ENCODE measurements at regions not wholly inside any gene's neighbourhood (a gene's known extent, or its start where the extent isn't known, plus 50 kb on each side); places are given as distances from the start of the nearest gene placed in this dataset.
"Not testable (repeated sequence)": the region's sequence is repeated elsewhere in the genome, so short reads cannot be mapped to it uniquely, and the experiment has no call there.

- H3K36me3 ChIP-seq (ENCODE audit: insufficient read depth, low read length) = no peaks in the 10 kb centered on the region
- TF ChIP-seq CTCF (IDR thresholded peaks at IDR 0.05; ENCODE audit: extremely low read depth, low read depth, low read length) = no peak
- no peaks in the 10 kb centered on the region for H3K9me3 ChIP-seq (ENCODE audit: low read depth, low read length)
- H3K4me3 ChIP-seq (ENCODE audit: insufficient read depth, low read length) = no peak overlapping the region
- no peak overlapping the region for H3K4me2 ChIP-seq (ENCODE audit: insufficient read depth, low read length)
- DNase-seq (ENCODE audit: insufficient read length, low spot score, missing footprints) = peak; percentile 65
- no peaks in the 10 kb centered on the region for H3K79me2 ChIP-seq (ENCODE audit: insufficient read depth, low read length)
- H4K20me1 ChIP-seq (ENCODE audit: insufficient read depth, low read length) = no peaks in the 10 kb centered on the region
- no peaks in the 10 kb centered on the region for H3K27me3 ChIP-seq (ENCODE audit: insufficient read depth, low read length)
- no peak overlapping the region for H2AFZ ChIP-seq (ENCODE audit: low read length)
- H3K4me1 ChIP-seq (ENCODE audit: insufficient read depth, low read length) = no peaks in the 10 kb centered on the region
- no peak overlapping the region for H3K27ac ChIP-seq (ENCODE audit: low read depth, low read length)
Observed at GRCh38 chr12:131283191-131283861, 329.6 kb downstream of the ADGRD1 start.

GRCh38 chr12:131283862-131284825 lies 330.4 kb downstream of the ADGRD1 start:
- H3K9me3 ChIP-seq (ENCODE audit: low read depth, low read length) = not testable (repeated sequence)

GRCh38 chr12:131284954-131285904 lies 331.5 kb downstream of the ADGRD1 start:
- DNase-seq (ENCODE audit: insufficient read length, low spot score, missing footprints) = not testable (repeated sequence)

More at GRCh38 chr12:131283862-131284825, 330.4 kb downstream of the ADGRD1 start:
- H3K4me2 ChIP-seq (ENCODE audit: insufficient read depth, low read length); H3K27ac ChIP-seq (ENCODE audit: low read depth, low read length); H3K79me2 ChIP-seq (ENCODE audit: insufficient read depth, low read length); H3K36me3 ChIP-seq (ENCODE audit: insufficient read depth, low read length); H3K4me1 ChIP-seq (ENCODE audit: insufficient read depth, low read length); H2AFZ ChIP-seq (ENCODE audit: low read length); H3K4me3 ChIP-seq (ENCODE audit: insufficient read depth, low read length); H4K20me1 ChIP-seq (ENCODE audit: insufficient read depth, low read length); H3K27me3 ChIP-seq (ENCODE audit: insufficient read depth, low read length): not testable (repeated sequence)
- peak; percentile 49 for DNase-seq (ENCODE audit: insufficient read length, low spot score, missing footprints)

GRCh38 chr12:131285905-131286295 lies 332.2 kb downstream of the ADGRD1 start:
- not testable (repeated sequence) for H3K36me3 ChIP-seq (ENCODE audit: insufficient read depth, low read length); H3K4me1 ChIP-seq (ENCODE audit: insufficient read depth, low read length); DNase-seq (ENCODE audit: insufficient read length, low spot score, missing footprints); H4K20me1 ChIP-seq (ENCODE audit: insufficient read depth, low read length); H3K4me3 ChIP-seq (ENCODE audit: insufficient read depth, low read length); H3K79me2 ChIP-seq (ENCODE audit: insufficient read depth, low read length); H3K27ac ChIP-seq (ENCODE audit: low read depth, low read length); H3K9me3 ChIP-seq (ENCODE audit: low read depth, low read length); H3K4me2 ChIP-seq (ENCODE audit: insufficient read depth, low read length); H3K27me3 ChIP-seq (ENCODE audit: insufficient read depth, low read length); H2AFZ ChIP-seq (ENCODE audit: low read length)

More at GRCh38 chr12:131284954-131285904, 331.5 kb downstream of the ADGRD1 start:
- not testable (repeated sequence) for H3K4me2 ChIP-seq (ENCODE audit: insufficient read depth, low read length); H3K4me3 ChIP-seq (ENCODE audit: insufficient read depth, low read length); H4K20me1 ChIP-seq (ENCODE audit: insufficient read depth, low read length); H2AFZ ChIP-seq (ENCODE audit: low read length); H3K27me3 ChIP-seq (ENCODE audit: insufficient read depth, low read length); H3K27ac ChIP-seq (ENCODE audit: low read depth, low read length); H3K4me1 ChIP-seq (ENCODE audit: insufficient read depth, low read length); H3K9me3 ChIP-seq (ENCODE audit: low read depth, low read length); H3K36me3 ChIP-seq (ENCODE audit: insufficient read depth, low read length); H3K79me2 ChIP-seq (ENCODE audit: insufficient read depth, low read length)

GRCh38 chr12:131286301-131286700 lies 332.6 kb downstream of the ADGRD1 start:
- H4K20me1 ChIP-seq (ENCODE audit: insufficient read depth, low read length); H3K79me2 ChIP-seq (ENCODE audit: insufficient read depth, low read length); H3K4me3 ChIP-seq (ENCODE audit: insufficient read depth, low read length); DNase-seq (ENCODE audit: insufficient read length, low spot score, missing footprints); H3K27me3 ChIP-seq (ENCODE audit: insufficient read depth, low read length); H3K4me2 ChIP-seq (ENCODE audit: insufficient read depth, low read length); H2AFZ ChIP-seq (ENCODE audit: low read length); H3K36me3 ChIP-seq (ENCODE audit: insufficient read depth, low read length); H3K27ac ChIP-seq (ENCODE audit: low read depth, low read length); H3K9me3 ChIP-seq (ENCODE audit: low read depth, low read length); H3K4me1 ChIP-seq (ENCODE audit: insufficient read depth, low read length): not testable (repeated sequence)

Measured in osteoblast (primary cell).